HCT116 (cell line): ENCODE measurements at regions not wholly inside any gene's neighbourhood (a gene's known extent, or its start where the extent isn't known, plus 50 kb on each side); places are given as distances from the start of the nearest gene placed in this dataset.

ENCODE experiments used
- CBX3 ChIP-seq: IDR thresholded peaks from 2 replicates; pipeline ENCODE4 v1.6.1; 2012; ENCODE audit warnings: low read depth
- JUND ChIP-seq: IDR thresholded peaks from 2 replicates; pipeline ENCODE4 v1.6.1; 2012
- RAD21 ChIP-seq: IDR thresholded peaks from 2 replicates; pipeline ENCODE4 v1.6.1; 2012; ENCODE audit warnings: low read depth, mild to moderate bottlenecking
- ZNF274 ChIP-seq: fragments of 200-500 bp; sonication (Bioruptor generic); IDR thresholded peaks from 2 replicates; pipeline ENCODE4 v1.6.1; 2014; ENCODE audit warnings: mild to moderate bottlenecking, low read depth, low read length, inconsistent platforms
- TF ChIP-seq, protein P1 (sequence below), 3 experiments: fragments of 200-600 bp in 1 of 3; sonication (generic) in 1 of 3; IDR thresholded peaks in 2 of 3; conservative IDR thresholded peaks in 1 of 3; 2 replicates each; pipeline ENCODE4 v1.5.1; 2012 to 2017; ENCODE audit warnings: low read depth in 2 of 3, low read length in 2 of 3, antibody characterized with exemption in 1 of 3, borderline replicate concordance in 1 of 3, control low read depth in 1 of 3, mild to moderate bottlenecking in 1 of 3, mixed read lengths in 1 of 3, mixed run types in 1 of 3, moderate library complexity in 1 of 3; ENCODE audit not compliant: insufficient read depth in 1 of 3

DNA sequence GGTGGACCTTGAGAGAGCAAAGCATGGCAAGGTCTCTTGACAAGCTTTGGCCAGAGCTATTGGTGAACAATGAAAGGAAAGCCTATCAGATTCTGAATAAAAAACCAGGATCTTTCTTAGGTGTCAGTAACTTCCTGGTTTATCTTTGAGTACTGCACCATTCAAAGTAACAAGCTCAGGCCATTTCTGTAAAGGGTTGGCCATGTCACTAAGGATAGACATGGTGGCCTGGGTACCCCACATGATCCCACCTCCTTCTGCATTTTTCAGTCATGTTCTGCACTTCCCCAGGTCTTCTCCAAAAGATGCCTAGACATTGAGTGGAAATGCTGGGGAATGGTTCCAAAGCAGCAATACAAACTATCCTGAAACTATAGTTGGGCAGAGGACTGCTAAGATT lies 242.0 kb downstream of the ARHGAP12 start:
- TF ChIP-seq JUND (no peak), CBX3 (no peak), ZNF274 (no peak), RAD21 (no peak)
- TF ChIP-seq, protein P1, sequence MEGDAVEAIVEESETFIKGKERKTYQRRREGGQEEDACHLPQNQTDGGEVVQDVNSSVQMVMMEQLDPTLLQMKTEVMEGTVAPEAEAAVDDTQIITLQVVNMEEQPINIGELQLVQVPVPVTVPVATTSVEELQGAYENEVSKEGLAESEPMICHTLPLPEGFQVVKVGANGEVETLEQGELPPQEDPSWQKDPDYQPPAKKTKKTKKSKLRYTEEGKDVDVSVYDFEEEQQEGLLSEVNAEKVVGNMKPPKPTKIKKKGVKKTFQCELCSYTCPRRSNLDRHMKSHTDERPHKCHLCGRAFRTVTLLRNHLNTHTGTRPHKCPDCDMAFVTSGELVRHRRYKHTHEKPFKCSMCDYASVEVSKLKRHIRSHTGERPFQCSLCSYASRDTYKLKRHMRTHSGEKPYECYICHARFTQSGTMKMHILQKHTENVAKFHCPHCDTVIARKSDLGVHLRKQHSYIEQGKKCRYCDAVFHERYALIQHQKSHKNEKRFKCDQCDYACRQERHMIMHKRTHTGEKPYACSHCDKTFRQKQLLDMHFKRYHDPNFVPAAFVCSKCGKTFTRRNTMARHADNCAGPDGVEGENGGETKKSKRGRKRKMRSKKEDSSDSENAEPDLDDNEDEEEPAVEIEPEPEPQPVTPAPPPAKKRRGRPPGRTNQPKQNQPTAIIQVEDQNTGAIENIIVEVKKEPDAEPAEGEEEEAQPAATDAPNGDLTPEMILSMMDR (IDR thresholded peaks at IDR 0.05 in 2 of 3, conservative IDR thresholded peaks at IDR 0.05 in 1 of 3; ENCODE audit: borderline replicate concordance in 1 of 3, insufficient read depth in 1 of 3, low read depth in 2 of 3, low read length in 2 of 3), result no peak
